NCI-H1436 treated with DMSO at 0.1 percent for 48 hours (cell line): ENCODE measurements at regions not wholly inside any gene's neighbourhood (a gene's known extent, or its start where the extent isn't known, plus 50 kb on each side); places are given as distances from the start of the nearest gene placed in this dataset.

ENCODE experiments used
- DNase-seq: peaks from one replicate; lab custom pipeline; 2025; lab: John Stamatoyannopoulos, UW

DNA sequence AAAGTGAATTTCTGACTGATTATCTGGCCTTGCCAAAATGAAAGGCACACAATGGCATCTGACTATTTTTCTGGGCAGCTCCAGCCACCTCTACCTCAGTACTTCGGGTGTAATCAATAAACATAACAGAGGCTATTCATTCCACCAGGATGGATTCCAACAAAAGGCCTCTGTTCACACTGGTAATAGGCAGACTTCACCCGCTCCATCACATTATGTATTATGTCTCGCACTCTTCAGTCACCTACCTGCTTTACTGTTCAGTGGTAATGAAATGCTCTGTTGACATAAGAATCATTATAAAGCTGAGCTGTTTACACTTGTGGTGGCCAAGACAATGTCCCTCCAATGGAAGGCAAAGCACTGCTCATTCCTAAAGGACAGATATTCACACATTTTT lies 1333.7 kb upstream of the WWC1 start:
- DNase-seq, result no peak

DNA sequence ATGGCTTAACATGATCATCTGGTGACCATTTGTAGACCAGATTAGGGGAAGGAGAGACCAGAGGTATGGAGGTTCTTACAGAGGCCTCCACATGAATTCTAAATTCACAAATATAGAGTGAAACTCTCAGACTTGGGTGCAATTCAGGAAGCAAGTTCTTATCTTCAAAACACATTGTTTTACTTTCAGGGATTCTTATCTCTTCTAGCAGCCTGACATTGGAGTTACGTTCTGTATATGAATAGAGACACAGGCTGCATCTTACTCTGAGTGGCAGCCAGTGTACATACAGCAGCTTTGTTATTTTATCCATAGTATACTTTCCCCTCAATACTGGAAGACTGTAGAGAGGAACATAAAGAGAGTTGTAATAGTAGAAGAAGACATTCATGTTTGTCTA lies 1331.7 kb upstream of the WWC1 start:
- DNase-seq, result no peak

DNA sequence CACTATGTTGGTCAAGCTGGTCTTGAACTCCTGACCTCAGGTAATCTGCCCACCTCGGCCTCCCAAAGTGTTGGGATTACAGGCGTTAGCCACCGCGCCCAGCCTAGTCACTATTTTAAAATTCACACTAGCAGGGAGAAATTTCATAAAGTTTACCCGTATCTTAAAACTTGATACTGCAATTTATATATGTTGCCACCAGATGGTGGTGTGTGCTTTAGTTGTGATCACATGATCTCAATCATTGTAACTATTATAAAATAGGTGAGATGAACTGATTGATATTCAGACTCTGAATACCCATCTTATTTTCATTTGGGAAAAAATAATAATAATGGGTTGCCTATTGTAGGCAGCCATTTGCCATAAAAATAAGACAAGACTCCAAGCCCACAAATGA lies 1330.4 kb upstream of the WWC1 start:
- no peak for DNase-seq

DNA sequence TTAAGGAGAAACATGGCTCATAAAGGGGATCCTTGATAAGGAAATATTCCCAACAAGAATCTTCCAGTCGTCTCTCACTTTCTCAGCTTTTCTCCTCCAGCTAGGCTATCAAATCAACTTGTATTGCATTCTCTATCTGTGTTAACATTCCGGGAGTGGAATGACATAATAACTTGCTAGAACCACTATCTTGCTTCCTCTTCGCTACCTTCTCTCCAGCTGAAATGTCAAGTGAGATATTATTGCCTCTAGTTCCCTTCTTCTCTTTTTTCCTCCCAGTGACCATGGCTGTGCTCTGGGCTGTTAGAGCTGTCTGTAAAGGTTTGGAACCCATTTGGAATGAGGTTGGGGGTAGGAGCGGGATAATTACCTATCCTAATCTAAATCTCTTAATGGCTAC lies 1329.5 kb upstream of the WWC1 start:
- DNase-seq, result no peak

DNA sequence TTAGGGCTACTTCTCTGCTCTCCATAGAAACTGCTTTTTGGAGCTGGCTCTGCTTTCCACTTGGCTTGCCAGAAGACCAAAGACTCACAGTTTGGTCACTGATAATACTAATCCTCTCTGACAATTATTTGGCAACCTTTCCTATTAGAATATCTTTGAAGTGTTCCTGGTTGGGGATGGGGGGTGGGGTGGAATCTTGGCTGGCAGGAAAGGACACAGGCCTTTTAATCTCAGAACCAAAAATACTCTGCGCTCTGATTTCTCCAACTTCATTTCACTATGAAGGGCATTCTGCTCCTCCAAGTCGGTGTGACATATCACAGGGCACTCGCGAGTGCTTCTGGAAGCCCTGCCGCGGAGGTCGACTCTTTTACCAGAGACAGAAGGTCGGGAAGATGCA lies 1329.0 kb upstream of the WWC1 start:
- DNase-seq, result no peak

DNA sequence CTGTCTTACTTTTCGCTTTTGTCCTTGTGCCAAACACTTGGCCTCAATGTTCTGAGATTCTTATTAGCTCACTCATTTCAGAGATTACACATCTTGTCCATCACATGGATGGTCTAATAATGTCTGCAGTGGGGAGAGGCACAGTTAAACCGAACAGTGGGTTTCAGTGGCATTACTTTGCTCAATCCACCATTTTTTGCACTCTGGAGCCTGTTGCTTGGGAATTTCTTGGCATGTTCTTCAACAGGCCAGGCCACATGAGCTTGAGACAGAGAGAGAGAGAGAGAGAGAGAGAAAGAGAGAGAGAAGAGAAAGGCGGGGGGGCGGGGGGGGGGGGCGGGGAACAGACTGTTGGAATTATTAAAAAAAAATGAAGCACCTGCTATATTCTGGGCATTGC lies 1327.8 kb upstream of the WWC1 start:
- no peak for DNase-seq

DNA sequence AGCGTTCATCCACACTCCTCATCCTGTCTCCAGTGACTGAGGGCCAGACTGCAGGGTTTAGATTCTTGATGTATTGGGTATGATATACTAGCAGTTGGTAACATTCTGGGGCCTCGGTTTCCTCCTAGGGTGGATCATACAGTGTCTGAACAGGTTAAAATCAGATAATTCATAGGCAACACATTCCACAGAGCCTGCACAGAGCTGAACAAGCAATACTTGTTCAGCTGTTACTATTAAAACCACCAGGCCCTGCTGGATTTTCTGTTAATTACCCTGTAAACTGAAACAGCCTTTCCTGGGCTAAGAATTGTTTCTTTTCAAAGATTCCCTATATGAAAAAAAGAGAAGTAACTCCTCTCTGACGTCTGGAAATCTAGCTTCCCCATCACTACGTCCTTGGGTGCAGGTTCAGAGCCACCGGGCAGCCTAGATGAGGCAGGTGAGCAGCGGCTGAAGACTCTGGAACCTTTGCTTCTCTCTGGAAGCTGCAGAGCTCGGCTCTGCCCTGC lies 1313.5 kb upstream of the WWC1 start:
- no peak for DNase-seq

DNA sequence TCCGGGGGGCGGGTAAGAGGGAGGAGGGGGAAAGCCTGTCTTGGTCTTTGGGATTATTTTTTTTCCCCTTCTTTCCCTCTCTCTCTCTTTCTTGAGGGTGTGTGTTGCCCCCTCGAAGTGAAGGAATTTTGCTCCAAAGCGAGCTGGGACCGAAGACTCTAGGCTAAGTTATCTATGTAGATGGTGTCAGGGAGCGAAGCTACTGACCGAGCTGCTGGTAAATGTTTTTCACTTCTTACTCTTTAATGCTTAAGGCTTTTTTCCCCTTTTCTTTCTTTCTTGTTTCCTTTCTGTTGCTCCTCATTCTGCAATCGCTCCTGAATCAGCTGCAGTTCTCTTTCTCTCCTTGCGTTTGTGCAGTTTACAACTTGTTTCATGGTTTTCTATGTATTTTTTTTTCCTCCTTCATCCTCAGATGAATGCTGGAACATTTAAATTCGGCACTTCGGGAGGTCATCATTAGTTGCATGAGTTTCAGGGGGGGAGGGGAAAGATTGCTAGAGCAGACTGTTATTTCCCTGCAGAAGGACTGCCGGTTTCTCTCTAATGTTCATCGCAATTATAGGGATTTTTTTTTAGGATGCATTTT lies 1312.0 kb upstream of the WWC1 start:
- no peak for DNase-seq

DNA sequence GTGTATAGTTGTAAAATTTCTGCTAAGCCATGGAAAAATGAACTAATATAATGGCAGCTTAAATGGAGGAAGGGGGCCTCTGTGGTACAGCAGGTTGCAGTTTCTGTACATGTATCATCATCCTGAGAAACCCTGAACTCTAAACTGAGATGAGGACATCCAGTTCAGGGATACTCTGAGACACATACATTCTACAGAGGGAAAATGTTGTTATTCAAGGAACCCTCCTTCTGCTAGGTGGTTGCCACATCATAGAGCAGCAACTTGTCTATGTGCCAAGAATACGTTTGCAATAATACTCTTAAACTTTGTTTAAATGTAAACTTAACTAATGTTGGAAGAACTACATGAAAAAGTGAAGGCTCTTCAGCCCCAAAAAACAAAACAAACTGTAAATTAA lies 1310.8 kb upstream of the WWC1 start:
- DNase-seq, result no peak

DNA sequence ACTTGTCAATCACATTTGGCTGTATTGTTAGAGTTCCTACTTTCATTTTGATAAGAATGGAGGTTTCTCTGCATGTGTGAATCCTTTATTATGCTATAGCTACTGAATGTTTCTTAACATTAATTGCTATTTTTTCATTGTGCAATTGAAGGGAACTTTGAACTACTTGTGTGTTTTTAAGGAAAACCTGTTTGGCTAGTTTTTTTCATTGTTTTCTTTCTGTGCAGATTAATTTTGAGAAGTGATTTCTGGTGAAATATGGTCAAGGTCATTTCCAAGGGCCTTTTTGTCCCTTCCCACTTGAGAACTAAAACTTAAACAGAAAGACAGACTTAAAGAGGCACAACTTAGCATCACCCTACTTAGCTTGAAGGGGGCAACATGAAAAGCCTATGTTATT lies 1309.2 kb upstream of the WWC1 start:
- DNase-seq, result no peak

DNA sequence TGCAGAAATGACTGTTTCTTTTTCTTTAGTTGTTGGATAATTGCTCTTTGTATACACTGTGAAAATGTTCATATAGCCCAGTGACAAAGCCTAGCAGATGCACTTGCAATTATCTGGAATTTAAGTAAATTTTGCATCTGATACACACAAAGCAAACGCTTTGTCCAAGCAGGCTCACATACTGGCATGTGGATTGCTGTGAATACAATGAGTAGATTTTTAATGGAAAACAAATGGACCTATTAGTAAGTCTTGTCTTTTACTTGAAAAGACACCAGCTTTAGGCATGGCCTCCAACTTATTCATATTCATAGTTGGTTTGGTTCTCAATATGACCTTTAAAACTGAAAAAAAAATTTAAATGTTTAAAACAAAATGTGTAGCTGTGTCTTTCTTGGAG lies 1299.8 kb upstream of the WWC1 start:
- no peak for DNase-seq

DNA sequence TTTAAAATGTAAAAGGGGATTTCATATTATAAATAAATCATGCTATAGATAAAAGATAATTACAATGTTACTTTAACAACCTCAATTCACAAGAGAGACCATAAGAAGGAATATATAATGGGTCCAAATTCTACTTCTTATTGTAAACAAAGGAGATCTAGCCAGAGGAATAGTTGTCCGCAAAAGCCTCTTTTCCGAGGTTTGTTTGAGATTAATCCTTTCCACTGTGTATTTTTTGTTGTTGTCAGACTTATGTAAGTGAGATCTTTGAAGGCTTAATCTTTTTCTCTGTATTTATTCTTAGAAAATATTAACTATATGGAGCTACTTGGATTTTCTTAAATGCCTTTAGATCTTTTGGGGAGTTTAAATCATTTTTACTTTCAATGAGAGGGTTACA lies 1299.3 kb upstream of the WWC1 start:
- no peak for DNase-seq

DNA sequence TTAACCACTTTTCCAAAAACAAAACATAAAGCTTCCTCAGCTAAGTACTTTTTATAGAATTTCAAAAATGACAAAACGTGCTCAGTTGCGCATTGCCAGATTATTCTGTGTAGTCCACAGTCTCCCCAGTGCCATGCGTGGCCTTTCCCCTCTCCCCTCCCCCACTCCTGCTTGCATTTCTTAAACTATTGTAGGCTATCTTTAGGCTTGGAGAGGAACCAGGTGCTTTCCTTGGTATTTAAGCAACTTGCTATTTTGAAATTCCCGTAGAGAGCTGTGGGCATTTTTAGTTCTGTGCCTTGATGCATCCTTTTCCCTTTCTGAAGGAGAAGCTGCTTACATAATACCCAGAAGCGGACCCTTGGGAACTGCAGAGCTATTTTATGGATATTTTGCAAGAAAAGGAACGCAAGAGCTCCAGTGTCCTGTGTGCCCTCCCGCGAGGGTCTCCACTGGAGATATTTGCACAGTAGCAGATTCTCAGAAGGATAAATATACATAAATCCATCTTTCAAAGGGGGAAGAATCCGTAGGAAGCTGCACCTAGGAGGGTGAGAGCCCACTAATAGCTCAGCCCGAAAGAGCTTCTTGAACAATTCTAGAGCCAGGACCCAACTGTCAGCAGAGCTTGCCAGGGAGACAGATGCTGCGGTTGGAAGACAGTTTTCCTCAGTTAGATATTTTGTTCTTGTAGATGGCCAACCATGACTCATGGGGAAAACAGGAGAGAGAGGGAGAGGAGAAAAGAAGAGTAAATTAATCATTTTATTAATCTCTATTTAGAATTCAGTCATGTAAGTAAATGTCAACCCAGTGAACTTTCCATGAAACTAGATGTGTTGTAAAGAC lies 1298.3 kb upstream of the WWC1 start:
- no peak for DNase-seq

DNA sequence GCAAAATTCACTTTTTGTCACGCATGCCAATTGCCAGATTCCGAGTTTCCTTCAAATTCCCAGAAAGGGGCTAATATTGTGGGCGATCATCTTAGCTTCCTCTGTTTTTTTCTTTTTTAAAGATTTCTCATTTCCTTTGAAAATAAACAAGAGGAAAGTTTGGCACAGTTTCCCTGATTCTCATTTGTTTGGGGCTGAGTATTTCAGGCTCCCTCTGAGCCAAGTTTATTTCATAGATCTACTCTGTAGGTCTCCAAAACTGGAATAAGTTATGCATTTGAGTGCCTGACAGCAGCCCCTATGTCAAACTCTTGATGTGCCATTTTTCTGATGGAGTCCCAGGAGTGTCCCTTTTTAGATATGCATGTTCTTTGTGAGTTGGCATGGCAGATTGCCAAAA lies 1297.2 kb upstream of the WWC1 start:
- no peak for DNase-seq

DNA sequence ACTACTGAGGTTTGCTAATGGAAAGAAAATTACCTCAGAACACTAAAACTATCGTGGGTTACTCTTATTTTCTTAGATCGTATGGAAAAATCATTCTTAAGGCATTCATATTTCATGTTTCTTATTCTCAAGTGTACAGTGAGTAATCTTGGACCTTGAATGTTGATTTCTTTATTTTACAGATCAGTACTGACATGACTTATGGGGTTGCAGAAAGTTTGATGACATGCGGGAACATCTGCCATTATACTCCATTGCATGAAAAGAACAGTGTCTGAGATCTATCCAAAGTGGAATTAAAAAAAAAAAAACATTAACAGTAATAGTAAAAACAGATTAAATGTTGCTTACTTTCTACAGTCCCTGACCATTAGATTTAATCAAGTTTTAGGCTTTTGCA lies 1290.2 kb upstream of the WWC1 start:
- no peak for DNase-seq

DNA sequence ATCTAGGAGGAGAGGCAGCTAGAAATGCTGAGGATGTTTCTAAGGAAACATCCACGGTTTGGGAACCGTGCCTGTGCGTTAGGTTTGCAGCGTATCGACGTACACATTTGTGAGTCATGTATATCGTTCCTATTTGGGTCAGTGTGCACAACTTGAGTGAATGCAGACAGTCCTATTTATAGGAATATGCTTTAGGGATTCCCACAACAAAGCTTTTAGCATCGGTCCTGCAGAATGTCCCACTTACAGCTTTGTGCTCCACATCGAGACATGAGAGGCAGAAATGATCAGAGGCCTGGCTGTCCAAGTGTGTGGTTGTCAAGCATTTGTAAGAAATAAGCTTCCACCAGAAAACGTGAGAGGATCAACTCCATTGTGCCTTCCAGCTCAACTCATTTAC lies 1282.7 kb upstream of the WWC1 start:
- DNase-seq, result no peak

DNA sequence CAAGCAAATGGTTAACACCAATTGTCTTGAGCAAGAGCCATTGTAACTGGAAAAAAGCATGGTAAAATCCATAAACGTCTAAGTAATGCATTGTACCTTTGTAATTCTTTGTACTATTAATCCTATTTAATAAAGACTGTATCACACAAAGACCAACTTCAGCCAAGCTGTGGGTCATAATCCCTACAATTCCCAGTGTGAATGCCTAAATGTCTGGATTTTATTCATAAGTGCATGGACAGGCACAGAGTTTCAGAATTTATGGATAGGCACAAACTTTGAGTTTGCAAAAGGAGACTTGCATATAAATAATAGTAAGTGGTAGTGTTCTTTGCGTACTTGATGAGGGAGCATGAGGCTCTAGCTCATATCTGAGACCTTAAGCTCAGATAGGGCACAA lies 1280.2 kb upstream of the WWC1 start:
- no peak for DNase-seq

DNA sequence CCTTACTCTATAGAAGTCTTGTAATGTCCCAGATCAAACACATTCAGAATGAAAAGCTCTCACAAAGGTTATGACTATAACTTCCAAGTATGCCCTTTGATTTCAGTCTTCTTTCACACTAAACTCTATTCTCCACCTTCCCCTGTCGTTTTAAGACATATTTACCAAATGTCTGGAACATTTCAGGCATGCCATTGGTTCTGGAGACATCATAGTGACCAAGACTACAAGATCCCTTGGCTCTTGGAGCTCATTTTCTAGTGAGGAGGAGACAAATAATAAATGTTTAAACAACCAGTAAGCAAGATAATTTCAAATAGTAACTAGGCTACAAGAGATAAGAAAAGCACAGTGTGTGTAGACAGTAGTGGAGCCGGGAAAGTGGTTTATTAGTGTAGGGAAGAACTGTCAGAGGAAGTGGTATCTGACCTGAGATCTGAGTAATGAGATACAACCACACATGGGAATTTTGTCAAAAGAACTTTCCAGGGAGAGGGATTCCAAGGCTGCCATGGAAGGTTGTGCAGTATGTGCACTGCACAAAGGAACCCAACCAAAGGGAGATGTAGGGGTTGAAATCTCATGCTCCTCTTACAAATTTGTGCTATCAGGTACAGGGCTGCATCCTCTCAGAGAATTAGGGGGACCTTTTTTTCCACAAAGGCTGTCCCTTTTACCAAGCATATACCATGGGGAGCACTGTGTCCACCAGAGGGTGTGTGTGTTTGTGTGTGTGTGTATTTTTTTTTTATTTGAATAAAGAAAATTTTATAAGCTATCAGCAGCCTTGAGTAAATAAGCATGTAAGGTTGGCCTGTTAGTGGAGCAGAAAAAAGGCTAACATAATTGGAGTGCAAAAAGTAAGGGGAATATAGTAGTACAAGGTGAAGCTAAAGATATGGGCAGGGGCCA lies 1279.1 kb upstream of the WWC1 start:
- DNase-seq, result no peak

DNA sequence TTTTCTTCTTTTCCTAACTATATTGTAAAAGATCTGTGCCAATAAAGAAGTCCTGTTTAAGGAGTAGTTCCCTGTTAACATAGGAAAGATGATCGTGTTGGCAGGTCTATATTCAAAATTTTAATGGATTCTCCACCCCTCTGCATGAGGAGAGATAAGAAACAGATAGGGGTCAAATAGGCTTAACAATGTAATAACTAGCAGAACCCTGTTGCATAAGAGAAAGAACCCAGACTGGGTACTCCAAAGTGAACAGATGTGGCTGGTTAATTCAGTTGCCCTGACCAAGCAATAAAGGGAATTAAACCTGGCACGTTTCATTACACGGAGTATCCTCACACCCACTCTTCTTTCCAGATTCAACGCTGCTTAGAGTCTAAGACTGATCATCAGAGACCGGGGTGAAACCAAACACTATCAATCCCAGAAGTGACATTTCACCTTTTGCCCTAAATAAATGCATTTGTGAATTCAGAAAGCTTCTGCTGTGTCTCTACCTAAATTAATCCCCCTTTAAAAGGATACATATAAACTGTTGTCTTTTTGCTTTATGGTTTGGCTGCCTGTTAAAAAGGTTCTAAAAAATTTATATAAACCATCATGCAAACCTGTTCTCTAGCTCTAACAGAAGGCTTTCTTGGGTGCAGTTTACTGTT lies 1276.9 kb upstream of the WWC1 start:
- no peak for DNase-seq

DNA sequence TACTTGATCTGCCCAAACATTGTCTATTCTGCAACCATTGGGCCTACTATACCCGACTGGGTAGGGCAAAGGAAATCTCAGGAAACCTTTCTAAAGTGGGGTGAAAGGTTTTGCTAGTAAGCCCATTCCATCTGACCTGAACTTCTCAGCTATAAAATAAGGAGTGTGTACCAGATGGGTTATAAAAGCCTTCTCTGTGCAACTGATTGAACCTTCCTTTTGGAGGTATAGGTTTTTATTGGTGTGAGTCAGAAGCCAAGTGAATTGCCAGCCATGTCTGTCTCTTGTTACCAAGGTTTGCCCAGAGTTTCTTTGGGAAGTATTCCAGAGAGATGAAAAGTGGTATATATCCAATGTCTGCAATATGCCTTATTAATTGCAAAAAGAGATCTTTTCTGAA lies 1271.0 kb upstream of the WWC1 start:
- DNase-seq, result no peak

DNA sequence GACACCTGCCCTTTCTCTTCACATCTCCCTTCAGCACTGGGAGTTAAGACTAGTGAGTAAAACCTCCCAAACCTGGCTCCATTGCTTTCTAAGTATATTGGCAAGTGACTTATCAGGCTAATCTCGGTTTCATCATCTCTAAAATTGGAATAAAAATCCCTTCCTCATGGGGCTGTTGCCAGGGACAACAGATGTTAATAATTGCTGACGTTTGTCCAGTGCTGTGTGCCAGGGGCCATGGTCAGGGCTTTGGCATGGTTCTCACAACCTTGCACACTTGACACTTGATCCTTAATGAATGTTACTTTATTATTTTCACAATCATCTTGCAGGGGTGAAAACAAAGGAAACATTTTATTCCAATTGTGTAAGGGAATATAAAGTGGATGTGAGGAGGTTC lies 1262.0 kb upstream of the WWC1 start:
- DNase-seq, result no peak

DNA sequence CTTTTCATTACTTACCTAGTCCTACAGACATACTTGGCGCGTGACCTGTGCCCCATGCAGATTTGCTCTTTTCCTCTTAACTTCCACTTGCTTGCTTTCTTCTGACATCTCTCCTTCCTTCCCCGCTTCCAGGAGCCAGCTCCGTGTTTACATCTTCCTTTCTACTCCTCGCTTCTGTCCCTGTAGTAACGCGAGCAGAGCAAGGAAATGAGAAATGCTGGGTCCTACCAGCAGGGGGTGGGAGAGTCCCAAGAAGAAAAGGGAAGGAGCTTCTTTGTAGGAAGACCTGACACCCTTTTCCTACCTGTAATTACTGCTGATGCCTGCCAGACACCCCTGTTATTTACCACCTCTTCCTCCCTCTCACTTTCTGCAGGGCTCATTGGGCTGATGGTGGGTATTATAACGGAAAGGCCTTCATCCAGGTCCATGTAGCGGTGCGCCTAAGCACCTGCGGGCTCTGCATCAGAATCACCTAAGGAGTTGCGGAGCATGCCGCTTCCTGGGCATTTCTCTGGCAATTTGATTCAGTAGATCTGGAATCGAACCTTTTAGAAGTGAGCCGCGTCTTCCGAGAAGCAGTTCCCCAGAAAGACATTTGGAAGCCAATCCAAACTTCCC lies 1260.8 kb upstream of the WWC1 start:
- no peak for DNase-seq
